A549 (cell line): ENCODE measurements at regions not wholly inside any gene's neighbourhood (a gene's known extent, or its start where the extent isn't known, plus 50 kb on each side); places are given as distances from the start of the nearest gene placed in this dataset.

Experiments used
- ATAC-seq, 2 experiments: fragments of 200-7000 bp in 1 of 2; fragments of >200 bp in 1 of 2; cut with Nextera tagmentation in 1 of 2; cut with Tn5 transposase in 1 of 2; 3 replicates each; pipeline versions ENCODE4 v1.8.0 to v1.9.1; 2018 to 2020; ENCODE audit warnings: mild to moderate bottlenecking in 1 of 2, moderate library complexity in 1 of 2
- CTCF ChIA-PET: fragments of 300-600 bp; sonication (Branson Sonifier 250); formaldehyde crosslinking; extraction: SDS; loops from one replicate; lab custom pipeline; 2021; ENCODE audit warnings: antibody characterized with exemption, inconsistent platforms; lab: Yijun Ruan, JAX
- POLR2A ChIA-PET: fragments of 350-600 bp; formaldehyde crosslinking; extraction: SDS; loops from one replicate; lab custom pipeline; 2021; ENCODE audit warnings: antibody characterized with exemption, inconsistent platforms; lab: Yijun Ruan, JAX
- DNase-seq, 2 experiments: peaks; one replicate each; pipeline versions ENCODE4 v3.0.0 to v3.0.0-alpha.2; 2011 to 2016; ENCODE audit warnings: low read depth in 1 of 2, low spot score in 1 of 2
- FAIRE-seq: peaks from 2 replicates; lab custom pipeline; 2011; peaks lifted over from hg19 to GRCh38; lab: Jason Lieb, UNC
- H3K27ac ChIP-seq, 2 experiments: fragments of >200 bp; sonication (Bioruptor Twin); formaldehyde crosslinking; 3 replicates each; pipeline ENCODE4 v1.5.1; 2016 to 2017
- H3K4me1 ChIP-seq: fragments of >200 bp; sonication (Bioruptor Twin); formaldehyde crosslinking; 3 replicates; pipeline ENCODE4 v1.6.1; 2016
- H3K4me2 ChIP-seq: fragments of >200 bp; sonication (Bioruptor Twin); formaldehyde crosslinking; 3 replicates; pipeline ENCODE4 v1.6.1; 2016
- H3K4me3 ChIP-seq: fragments of >200 bp; sonication (Bioruptor Twin); formaldehyde crosslinking; 3 replicates; pipeline ENCODE4 v1.5.1; 2016
- H3K9me3 ChIP-seq: fragments of >200 bp; sonication (Bioruptor Twin); formaldehyde crosslinking; 3 replicates; pipeline ENCODE4 v1.6.1; 2016
- CBX2 ChIP-seq: fragments of 200-600 bp; sonication (generic); IDR thresholded peaks from 2 replicates; pipeline ENCODE4 v1.6.1; 2016; ENCODE audit warnings: low read depth, mild to moderate bottlenecking, borderline replicate concordance
- CBX8 ChIP-seq: fragments of 200-600 bp; sonication (generic); IDR thresholded peaks from 2 replicates; pipeline ENCODE4 v1.6.1; 2016
- CHD2 ChIP-seq: fragments of 150-350 bp; IDR thresholded peaks from 2 replicates; pipeline ENCODE4 v1.6.1; 2014; ENCODE audit warnings: low read length; ENCODE audit not compliant: partially characterized antibody
- EHMT2 ChIP-seq: fragments of 200-600 bp; sonication (generic); IDR thresholded peaks from 2 replicates; pipeline ENCODE4 v1.6.1; 2016; ENCODE audit warnings: antibody characterized with exemption, low read depth, mild to moderate bottlenecking, moderate library complexity
- ESRRA ChIP-seq: fragments of 150-350 bp; IDR thresholded peaks from 2 replicates; pipeline ENCODE4 v1.6.1; 2014; ENCODE audit warnings: mild to moderate bottlenecking, low read length, borderline replicate concordance
- FOSL2 ChIP-seq, 2 experiments: fragments of 450-650 bp in 1 of 2; fragments of >200 bp in 1 of 2; sonication (Bioruptor Twin) in 1 of 2; formaldehyde crosslinking; IDR thresholded peaks; 2 replicates each; pipeline versions ENCODE4 v1.5.0 to v1.6.1; 2016 to 2020; ENCODE audit warnings: mild to moderate bottlenecking in 1 of 2, moderate library complexity in 1 of 2
- HEYL ChIP-seq: fragments of 250-450 bp; sonication (Bioruptor Pico); IDR thresholded peaks from 2 replicates; pipeline ENCODE4 v1.8.0; 2021; ENCODE audit warnings: mild to moderate bottlenecking, moderate library complexity
- HOXA7 ChIP-seq: fragments of 250-450 bp; sonication (Bioruptor Pico); IDR thresholded peaks from 2 replicates; pipeline ENCODE4 v1.5.0; 2020; ENCODE audit warnings: mild to moderate bottlenecking, moderate library complexity
- HOXB13 ChIP-seq: fragments of 250-450 bp; sonication (Bioruptor Pico); IDR thresholded peaks from 2 replicates; pipeline ENCODE4 v1.5.0; 2020; ENCODE audit warnings: low read depth, mild to moderate bottlenecking, moderate library complexity
- JUNB ChIP-seq: fragments of >200 bp; sonication (Bioruptor Twin); formaldehyde crosslinking; IDR thresholded peaks from 2 replicates; pipeline ENCODE4 v1.6.1; 2016
- KDM1A ChIP-seq: fragments of 200-600 bp; sonication (generic); IDR thresholded peaks from 2 replicates; pipeline ENCODE4 v1.6.1; 2016; ENCODE audit warnings: low read depth, mild to moderate bottlenecking
- MAFK ChIP-seq: fragments of 450-650 bp; IDR thresholded peaks from 2 replicates; pipeline ENCODE4 v1.6.1; 2014; ENCODE audit not compliant: partially characterized antibody
- NFE2L2 ChIP-seq: fragments of 150-350 bp; conservative IDR thresholded peaks from 2 replicates; pipeline ENCODE4 v1.6.1; 2014; ENCODE audit warnings: low read length
- ZFP36 ChIP-seq: fragments of 450-650 bp; IDR thresholded peaks from 2 replicates; pipeline ENCODE4 v1.6.1; 2014; ENCODE audit warnings: borderline replicate concordance; ENCODE audit not compliant: partially characterized antibody
- WGBS: methylation state at CpG from one replicate; pipeline ENCODE4 v1.1.6; 2017; ENCODE audit errors: missing lambda C conversion rate; 5-methylcytosine and 5-hydroxymethylcytosine counted together
- TF ChIP-seq, protein P1 (sequence below): IDR thresholded peaks from 2 replicates; pipeline ENCODE4 v1.6.1; 2012
- TF ChIP-seq, protein P2 (sequence below): fragments of >200 bp; sonication (Bioruptor Twin); formaldehyde crosslinking; IDR thresholded peaks from 2 replicates; pipeline ENCODE4 v1.6.1; 2016
- TF ChIP-seq, protein P3 (sequence below): fragments of 450-650 bp; IDR thresholded peaks from 2 replicates; pipeline ENCODE4 v1.6.1; 2014; ENCODE audit warnings: antibody characterized with exemption
- TF ChIP-seq, protein P4 (sequence below): fragments of 150-350 bp; IDR thresholded peaks from 2 replicates; pipeline ENCODE4 v1.6.1; 2014; ENCODE audit warnings: low read depth, mild to moderate bottlenecking, low read length
- TF ChIP-seq, protein P5 (sequence below): fragments of 250-450 bp; sonication (Bioruptor Pico); IDR thresholded peaks from 2 replicates; pipeline ENCODE4 v1.5.0; 2021; ENCODE audit warnings: mild to moderate bottlenecking, moderate library complexity, borderline replicate concordance

DNA sequence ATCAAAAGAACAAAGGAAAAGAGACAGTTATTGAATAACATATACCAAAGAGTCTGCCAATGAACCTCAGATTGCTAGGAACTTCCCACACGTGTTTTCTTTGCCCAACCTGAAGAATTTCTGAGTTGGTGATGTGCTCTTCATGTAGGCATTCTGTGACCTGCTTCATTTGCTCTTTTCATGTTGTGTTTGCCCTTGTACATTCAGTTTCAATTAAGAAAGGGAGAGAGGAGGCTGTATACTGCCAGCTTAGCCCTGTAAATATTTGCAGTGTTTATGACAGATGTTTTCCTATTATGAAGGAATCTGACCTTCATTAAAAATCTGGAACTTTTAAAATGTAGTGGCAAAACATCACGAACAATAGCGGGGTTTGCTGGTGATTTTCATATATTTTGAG is 168.5 kb downstream of the GAS1 start:
- no peaks in the 10 kb centered on the region for H3K4me1 ChIP-seq
- ChIA-PET CTCF (no interaction called here), POLR2A (no interaction called here)
- TF ChIP-seq, protein P1, sequence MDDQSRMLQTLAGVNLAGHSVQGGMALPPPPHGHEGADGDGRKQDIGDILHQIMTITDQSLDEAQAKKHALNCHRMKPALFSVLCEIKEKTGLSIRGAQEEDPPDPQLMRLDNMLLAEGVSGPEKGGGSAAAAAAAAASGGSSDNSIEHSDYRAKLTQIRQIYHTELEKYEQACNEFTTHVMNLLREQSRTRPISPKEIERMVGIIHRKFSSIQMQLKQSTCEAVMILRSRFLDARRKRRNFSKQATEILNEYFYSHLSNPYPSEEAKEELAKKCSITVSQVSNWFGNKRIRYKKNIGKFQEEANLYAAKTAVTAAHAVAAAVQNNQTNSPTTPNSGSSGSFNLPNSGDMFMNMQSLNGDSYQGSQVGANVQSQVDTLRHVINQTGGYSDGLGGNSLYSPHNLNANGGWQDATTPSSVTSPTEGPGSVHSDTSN: no peak
- TF ChIP-seq HOXA7 (CRISPR knock-in tag): no peak
- TF ChIP-seq, protein P2, sequence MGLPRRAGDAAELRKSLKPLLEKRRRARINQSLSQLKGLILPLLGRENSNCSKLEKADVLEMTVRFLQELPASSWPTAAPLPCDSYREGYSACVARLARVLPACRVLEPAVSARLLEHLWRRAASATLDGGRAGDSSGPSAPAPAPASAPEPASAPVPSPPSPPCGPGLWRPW: no peak
- TF ChIP-seq CBX8: no peak
- no peak for TF ChIP-seq EHMT2
- no peak for TF ChIP-seq NFE2L2
- TF ChIP-seq FOSL2 (IDR thresholded peaks at IDR 0.05): no peak
- no peak for TF ChIP-seq FOSL2 (CRISPR knock-in tag; IDR thresholded peaks at IDR 0.05)
- WGBS: 3% methylated on average over 3 of the region's 3 CpGs
- FAIRE-seq (no peak), DNase-seq (no peak), ATAC-seq (no peak)
- no peak overlapping the region for H3K4me3 ChIP-seq
- H3K9me3 ChIP-seq: no peaks in the 10 kb centered on the region
- H3K27ac ChIP-seq: no peak overlapping the region
- H3K4me2 ChIP-seq: no peak overlapping the region

DNA sequence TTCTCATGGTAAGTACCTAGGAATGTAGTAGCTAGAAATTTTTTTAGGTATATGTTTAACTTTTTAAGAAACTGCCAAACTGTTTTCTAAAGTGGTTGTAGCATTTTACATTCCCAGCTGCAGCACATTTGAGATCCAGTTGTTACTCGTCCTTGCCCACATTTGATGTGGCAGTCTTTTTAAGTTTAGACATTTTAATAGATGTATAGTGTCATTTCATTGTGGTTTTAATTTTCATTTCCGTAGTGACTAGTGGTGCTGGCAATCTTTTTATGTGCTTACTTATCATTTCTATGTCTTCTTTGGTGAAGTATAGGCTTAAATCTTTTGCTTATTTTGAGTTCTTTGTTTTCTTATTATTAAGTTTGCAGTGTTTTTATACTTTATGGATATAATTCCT is 171.6 kb downstream of the GAS1 start:
- ChIA-PET POLR2A (no interaction called here), CTCF (no interaction called here)
- 2% methylated on average over 2 of the region's 2 CpGs for WGBS
- no peaks in the 10 kb centered on the region for H3K4me1 ChIP-seq
- H3K4me3 ChIP-seq: no peak overlapping the region
- DNase-seq (no peak), ATAC-seq (no peak)
- TF ChIP-seq, protein P3, sequence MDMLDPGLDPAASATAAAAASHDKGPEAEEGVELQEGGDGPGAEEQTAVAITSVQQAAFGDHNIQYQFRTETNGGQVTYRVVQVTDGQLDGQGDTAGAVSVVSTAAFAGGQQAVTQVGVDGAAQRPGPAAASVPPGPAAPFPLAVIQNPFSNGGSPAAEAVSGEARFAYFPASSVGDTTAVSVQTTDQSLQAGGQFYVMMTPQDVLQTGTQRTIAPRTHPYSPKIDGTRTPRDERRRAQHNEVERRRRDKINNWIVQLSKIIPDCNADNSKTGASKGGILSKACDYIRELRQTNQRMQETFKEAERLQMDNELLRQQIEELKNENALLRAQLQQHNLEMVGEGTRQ: no peak
- TF ChIP-seq ZFP36 (no peak), MAFK (no peak), JUNB (no peak), ESRRA (no peak), HOXB13 (CRISPR knock-in tag) (no peak), CBX2 (no peak), CHD2 (no peak), KDM1A (no peak), HEYL (CRISPR knock-in tag) (no peak), HOXA7 (CRISPR knock-in tag) (no peak)
- TF ChIP-seq, protein P4, sequence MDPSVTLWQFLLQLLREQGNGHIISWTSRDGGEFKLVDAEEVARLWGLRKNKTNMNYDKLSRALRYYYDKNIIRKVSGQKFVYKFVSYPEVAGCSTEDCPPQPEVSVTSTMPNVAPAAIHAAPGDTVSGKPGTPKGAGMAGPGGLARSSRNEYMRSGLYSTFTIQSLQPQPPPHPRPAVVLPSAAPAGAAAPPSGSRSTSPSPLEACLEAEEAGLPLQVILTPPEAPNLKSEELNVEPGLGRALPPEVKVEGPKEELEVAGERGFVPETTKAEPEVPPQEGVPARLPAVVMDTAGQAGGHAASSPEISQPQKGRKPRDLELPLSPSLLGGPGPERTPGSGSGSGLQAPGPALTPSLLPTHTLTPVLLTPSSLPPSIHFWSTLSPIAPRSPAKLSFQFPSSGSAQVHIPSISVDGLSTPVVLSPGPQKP: no peak
- TF ChIP-seq, protein P5, sequence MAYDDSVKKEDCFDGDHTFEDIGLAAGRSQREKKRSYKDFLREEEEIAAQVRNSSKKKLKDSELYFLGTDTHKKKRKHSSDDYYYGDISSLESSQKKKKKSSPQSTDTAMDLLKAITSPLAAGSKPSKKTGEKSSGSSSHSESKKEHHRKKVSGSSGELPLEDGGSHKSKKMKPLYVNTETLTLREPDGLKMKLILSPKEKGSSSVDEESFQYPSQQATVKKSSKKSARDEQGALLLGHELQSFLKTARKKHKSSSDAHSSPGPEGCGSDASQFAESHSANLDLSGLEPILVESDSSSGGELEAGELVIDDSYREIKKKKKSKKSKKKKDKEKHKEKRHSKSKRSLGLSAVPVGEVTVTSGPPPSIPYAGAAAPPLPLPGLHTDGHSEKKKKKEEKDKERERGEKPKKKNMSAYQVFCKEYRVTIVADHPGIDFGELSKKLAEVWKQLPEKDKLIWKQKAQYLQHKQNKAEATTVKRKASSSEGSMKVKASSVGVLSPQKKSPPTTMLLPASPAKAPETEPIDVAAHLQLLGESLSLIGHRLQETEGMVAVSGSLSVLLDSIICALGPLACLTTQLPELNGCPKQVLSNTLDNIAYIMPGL: no peak
- TF ChIP-seq, protein P2: no peak
- TF ChIP-seq, all 56 proteins: peak for 0
- Histone ChIP-seq H3K9me3 (no peaks in the 10 kb centered on the region), H3K4me2 (no peak overlapping the region), H3K27ac (no peak overlapping the region)
- no peak for FAIRE-seq
